GM11168 (cell line): ENCODE measurements at regions not wholly inside any gene's neighbourhood (a gene's known extent, or its start where the extent isn't known, plus 50 kb on each side); places are given as distances from the start of the nearest gene placed in this dataset.

Experiments used
- in situ Hi-C: fragments of 300-500 bp; cut with MboI; formaldehyde crosslinking; loops from one replicate; pipeline ENCODE4 v1.12.0; 2022; ENCODE audit warnings: low sequenced_read_pairs; ENCODE audit not compliant: unreplicated experiment

GRCh38 chr3:105923140-105923539 is 54.3 kb upstream of the CBLB start:
- in situ Hi-C loops = no loop called here

GRCh38 chr3:105927741-105928140 is 58.9 kb upstream of the CBLB start:
- in situ Hi-C loops = no loop called here

DNA sequence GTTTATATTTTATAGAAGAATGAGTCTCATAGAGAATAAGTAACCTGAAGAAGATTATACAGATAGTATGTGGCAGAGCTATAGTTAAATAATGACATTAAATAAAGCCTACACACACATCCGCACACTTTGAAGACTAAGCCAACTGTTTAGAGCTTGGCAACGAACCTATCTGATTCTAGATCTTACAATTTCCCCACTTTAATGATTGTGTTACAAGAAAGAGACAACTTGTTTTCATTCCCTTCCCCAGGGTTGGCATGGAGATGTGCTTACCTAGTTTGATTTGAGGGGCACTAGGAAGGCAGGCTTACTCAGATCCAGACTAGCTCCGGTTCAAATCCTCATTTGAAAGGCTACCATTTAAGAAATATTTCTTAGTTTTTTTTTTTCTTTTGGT is 61.9 kb upstream of the CBLB start:
- in situ Hi-C loops = no loop called here

DNA sequence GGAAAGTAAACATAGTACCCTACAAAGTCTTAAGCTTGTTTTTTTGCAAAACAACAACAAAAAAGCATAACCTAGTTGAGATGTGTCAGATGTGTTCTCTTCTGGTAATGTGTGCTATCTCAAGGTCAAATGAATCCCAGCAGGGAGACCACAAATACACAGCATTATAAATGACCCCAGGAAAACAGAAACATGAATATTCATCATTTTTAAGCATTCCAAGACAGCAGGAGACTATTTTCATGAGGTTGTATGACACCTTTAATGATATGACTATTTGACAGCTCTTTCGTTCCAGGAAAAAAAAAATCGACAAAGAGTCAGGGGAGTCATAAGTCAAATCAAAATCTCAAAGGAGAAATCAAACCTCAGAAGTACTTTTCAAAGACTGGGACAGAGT is 62.7 kb upstream of the CBLB start:
- in situ Hi-C loops = no loop called here

- in situ Hi-C loops = no loop called here
Measured at GRCh38 chr3:105933871-105934270, 65.1 kb upstream of the CBLB start.

GRCh38 chr3:105938101-105938500 is 69.3 kb upstream of the CBLB start:
- in situ Hi-C loops = no loop called here

DNA sequence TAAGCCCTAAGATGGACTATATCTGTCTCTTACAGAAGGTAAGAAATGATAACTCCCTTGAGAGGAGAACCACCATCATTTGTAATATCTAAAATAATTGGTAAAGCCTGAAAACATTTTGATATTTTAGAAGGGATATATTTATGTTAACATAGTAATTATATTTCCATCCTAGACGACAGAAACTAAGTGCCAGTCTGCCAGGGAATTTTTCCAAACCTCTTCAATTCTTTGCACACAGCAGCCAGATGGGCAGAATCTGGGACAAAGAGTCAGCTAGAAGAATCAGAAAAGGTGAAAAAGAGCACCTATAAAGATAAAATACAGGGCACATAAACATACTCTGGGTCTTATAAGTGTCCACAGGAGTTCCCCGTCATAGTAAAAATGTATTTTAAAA is 70.0 kb upstream of the CBLB start:
- in situ Hi-C loops = no loop called here

- in situ Hi-C loops = no loop called here
Measured at GRCh38 chr3:105944276-105944675, 75.5 kb upstream of the CBLB start.

- in situ Hi-C loops = no loop called here
Measured at GRCh38 chr3:105944721-105945120, 75.9 kb upstream of the CBLB start.

GRCh38 chr3:105948101-105948500 is 79.3 kb upstream of the CBLB start:
- in situ Hi-C loops = no loop called here

- in situ Hi-C loops = no loop called here
Measured at GRCh38 chr3:105950881-105951600, 82.2 kb upstream of the CBLB start.

DNA sequence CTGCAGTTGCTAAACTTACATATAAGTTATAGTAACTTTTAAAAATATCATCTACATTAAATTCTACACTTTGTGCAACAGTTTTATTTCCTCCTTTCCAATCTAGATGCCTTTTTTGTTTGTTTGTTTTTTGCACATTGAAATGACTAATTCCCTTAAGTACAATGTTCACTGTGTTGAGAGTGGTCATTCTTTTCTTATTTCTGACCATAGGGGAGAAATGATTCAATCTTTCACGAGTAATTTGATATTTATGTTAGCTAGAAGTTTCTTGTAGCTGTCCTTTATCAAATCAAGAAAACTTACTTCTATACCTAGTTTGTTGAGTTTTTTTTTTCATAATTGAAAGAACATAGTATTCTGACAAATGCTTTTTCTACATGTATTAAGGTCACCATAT is 85.0 kb upstream of the CBLB start:
- in situ Hi-C loops = no loop called here

- in situ Hi-C loops = no loop called here
Measured at GRCh38 chr3:105956306-105956705, 87.5 kb upstream of the CBLB start.

DNA sequence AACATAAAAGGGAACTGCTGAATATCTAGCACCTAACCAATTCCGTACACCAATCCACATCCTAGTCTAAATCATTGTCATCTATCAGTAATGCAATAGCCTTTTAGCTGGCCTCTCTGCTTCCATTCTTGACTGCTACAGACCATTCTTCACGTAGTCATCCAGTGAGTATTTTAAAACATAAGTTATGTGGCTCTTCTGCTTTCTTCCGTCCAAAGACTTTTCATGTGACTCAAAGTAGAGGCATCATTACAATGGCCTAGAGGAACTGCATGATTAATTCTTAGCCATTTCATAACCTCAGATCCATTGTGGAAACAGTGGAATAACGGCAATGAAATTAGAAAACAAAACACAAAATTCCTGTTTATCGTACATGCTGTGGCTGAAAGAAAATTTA is 88.9 kb upstream of the CBLB start:
- in situ Hi-C loops = no loop called here

GRCh38 chr3:105958237-105959000 is 89.6 kb upstream of the CBLB start:
- in situ Hi-C loops = no loop called here

GRCh38 chr3:105959851-105960250 is 91.0 kb upstream of the CBLB start:
- in situ Hi-C loops = no loop called here

DNA sequence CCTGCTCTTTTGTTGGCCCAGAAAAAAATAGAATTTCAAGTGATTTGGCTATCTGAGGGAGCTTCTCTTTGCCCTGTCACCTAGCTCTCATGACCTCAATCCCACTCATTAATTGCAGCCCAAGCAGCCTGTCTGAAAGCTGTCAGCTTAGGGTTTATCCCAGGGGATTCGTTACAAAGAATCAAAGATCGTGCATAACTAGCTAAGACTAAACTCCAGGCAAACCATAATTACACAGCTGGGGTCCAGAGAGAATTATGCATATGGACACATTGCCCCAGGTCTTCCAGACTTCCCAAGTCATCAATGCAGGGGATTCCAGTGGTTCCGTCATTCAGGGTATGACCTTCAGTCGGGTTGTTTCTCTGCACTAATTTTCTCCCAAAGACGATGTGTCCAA is 91.6 kb upstream of the CBLB start:
- in situ Hi-C loops = no loop called here

GRCh38 chr3:105963161-105963560 is 94.3 kb upstream of the CBLB start:
- in situ Hi-C loops = no loop called here

GRCh38 chr3:105965384-105965783 is 96.6 kb upstream of the CBLB start:
- in situ Hi-C loops = no loop called here

GRCh38 chr3:105967117-105967516 is 98.3 kb upstream of the CBLB start:
- in situ Hi-C loops = no loop called here

DNA sequence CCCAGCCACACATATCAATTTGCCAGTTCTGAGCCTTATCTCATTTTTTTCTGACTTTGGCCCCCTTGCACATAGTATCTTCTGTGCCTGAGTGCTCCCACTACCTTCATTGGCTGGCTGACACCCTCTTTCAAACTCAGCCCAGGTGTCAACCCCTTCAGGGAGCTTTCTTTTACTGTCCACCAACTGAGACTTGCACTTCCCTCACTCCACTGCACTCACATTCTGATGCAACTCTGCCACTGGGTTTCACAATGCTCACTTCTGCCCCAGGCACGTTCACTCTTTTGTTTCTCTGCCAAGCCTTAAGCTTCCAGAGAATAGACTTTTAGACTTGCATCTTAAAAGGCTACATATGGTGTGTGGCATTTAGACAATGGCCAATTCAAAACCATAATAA is 101.5 kb upstream of the CBLB start:
- in situ Hi-C loops = no loop called here

DNA sequence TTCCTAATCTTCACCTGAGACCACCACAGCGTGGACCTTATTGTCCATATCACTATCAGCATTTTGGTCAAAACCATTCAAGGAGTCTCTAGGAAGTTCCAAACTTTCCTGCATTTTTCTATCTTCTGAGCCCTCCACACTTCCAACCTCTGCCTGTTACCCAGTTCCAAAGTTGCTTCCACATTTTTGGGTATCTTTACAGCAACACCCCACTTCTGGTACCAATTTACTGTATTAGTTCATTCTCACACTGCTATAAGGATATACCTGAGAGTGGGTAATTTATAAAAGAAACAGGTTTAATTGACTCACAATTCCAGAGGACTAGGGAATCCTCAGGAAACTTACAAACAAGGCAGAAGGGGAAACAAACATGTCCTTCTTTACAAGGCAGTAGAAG is 103.3 kb upstream of the CBLB start:
- in situ Hi-C loops = no loop called here
